GM21381 (cell line): ENCODE measurements at regions not wholly inside any gene's neighbourhood (a gene's known extent, or its start where the extent isn't known, plus 50 kb on each side); places are given as distances from the start of the nearest gene placed in this dataset.
A peak's percentile ranks its signal among the peaks of the same experiment; 100 is the strongest.
"Not testable (repeated sequence)": the region's sequence is repeated elsewhere in the genome, so short reads cannot be mapped to it uniquely, and the experiment has no call there.

Experiments used
- ATAC-seq: cut with Tn5 transposase; IDR thresholded peaks from one replicate; pipeline ENCODE4 v1.9.1; 2021; ENCODE audit warnings: mild to moderate bottlenecking, moderate library complexity; ENCODE audit not compliant: unreplicated experiment

DNA sequence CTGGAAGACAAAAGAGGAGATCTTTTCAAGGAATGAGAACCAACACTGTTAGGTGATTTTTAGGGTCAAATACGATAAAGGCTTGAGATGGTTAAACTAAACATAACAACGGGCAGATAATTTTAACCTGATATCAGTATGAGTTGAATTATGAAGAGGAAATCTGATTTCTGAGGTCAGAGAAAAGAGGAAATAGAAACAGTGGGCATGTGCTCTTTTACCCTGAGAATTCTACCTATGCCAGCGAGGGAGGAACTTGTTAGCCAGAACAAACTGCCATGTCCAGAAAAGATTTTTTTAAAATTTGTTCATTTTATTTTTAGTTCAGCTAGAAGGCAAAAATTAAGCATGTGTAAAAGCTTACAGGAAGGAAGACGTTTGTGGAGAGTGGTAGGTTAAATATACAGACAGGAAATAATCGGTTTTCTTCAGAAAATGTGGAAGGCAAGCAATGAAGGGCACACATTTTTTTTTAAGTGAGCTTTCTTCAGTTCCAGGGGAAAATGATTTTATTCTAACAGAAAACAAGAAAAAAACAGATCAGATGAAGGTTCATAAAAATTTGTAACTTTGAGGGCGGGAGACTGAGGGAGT lies 1745.3 kb downstream of the MRPL39 start:
- no peak for ATAC-seq

DNA sequence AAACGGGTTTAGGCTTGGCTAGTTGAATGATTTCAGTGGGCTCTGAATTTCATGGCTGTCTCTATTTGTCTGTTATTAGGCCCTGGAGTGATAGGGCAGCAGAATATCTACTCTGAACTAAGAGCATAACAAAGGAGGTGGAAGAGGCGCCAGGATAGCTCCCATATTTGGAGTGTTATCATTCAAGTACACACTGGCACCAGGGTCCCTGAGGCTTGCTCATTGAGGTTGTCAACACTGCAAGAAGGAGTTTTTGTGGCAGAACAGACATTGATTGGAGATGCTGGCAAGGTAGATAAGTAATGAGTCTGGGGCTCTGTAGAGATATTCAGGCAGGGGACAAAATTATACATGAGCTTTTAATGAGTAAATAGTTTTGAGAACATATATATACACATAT lies 1748.4 kb downstream of the MRPL39 start:
- no peak for ATAC-seq

DNA sequence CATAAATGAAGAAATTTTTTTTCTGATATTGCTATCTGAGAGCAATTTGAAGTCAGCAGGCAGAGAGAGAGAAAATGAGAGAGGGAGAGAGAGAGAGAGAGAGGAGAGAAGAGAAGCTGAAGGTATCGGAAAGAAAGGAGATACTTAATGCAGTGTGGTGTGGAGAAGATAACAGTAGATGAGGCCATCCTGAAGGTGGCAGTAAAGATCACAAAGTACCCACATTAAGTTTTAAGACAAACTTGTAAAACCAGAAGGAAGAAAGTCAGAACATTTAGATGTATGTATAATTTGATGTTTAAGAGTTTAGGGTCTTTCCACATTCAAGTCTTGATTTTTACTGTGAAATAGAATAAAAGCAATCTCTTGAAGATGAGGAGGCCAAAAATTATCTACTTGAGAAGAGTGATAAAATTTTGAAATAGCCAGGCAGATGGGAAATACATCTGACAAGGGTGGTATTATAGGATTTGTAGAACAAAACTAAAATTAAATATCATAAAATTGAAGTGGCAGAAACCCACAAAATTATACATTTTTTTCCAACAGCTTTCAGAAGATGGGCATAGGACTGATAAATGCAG lies 1753.4 kb downstream of the MRPL39 start:
- peak; percentile 66 for ATAC-seq

DNA sequence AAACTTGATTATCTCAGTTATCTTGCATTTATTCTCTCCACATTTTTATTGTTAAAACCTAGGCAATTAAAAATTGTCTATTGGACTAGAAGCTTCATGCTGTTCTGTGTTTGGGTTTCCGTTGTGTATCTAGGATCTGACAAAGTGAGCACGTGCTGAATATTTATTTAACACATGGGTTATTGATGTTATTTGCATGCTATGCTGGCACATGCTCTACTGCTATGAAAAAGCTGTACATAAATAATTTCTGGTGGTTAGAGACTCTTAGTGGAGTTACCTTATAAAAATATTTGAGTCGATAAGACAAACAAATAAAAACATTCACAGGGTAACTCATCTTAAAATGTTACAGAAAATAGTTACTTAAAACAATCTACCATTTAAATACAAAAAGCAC lies 1769.7 kb downstream of the MRPL39 start:
- no peak for ATAC-seq

DNA sequence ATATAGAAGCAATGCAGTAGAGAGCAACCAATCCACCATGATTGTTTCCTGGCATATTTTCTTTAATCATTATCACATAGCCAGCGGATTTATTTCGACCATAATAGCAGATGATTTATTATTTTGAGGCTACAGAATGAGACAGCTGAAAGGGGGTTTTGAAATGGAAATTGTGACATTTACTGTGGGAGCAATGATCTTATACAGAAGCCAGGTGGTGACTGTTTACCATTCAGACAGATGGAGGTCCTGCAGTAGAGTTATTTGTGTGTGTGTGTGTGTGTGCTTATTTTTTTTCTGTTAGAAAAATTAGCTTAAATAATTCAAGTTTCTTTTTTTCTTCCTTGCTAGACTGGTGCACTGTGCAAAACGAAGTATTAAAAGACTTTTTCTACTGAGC lies 1784.5 kb downstream of the MRPL39 start:
- ATAC-seq, result no peak

DNA sequence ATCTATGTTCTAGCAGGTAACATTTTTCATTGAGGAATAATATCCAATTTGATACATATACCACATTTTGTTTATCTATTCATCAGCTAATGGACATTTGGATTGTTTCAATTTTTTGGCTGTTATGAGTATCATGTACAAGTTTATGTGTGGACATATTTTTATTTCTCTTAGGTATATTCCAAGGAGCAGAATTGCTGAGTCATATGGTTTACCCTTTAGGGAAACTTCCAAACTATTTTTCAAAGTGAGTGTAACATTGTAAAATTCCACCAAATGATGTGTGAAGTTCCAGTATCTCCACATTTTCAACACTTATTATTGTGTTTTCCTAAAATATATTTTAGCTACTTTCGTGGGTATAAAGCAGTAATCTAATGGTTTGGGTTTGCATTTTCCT lies 1789.9 kb downstream of the MRPL39 start:
- ATAC-seq, result no peak

DNA sequence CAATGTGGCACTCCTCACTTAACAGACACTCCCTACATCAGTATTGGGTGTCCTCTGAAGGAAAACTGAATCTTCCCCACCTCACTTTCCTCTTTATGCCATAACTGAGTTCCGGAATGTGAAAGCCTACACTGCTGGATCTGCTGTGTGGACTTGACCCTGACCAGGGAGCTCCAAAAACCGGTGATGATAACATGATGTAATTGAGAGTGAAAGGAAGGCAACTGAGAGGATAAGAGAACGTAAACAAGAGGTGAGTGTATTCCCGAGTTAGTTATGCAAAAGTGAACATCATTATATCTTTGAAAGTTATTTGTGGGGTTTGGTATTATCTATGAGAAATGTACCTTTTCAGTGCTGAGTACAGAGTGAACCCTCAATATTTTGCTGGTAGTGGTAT lies 1794.8 kb downstream of the MRPL39 start:
- ATAC-seq, result no peak

DNA sequence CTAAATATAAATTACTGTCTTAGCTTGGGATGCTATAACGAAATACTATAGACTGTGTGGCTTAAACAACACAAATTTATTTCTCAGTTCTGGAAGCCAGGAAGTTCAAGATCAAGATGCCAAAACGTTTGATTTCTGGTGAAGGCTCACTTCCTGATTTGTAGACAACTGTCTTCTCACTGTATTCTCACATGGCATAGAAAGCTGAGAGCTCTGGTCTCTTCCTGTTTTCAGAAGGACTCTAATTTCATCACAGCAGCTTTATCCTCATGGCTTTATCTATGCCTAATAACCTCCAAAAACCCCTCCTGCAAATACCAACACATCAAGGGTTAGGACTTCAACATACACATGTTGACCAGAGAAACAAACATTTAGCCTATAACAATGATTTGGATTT lies 1795.5 kb downstream of the MRPL39 start:
- no peak for ATAC-seq

DNA sequence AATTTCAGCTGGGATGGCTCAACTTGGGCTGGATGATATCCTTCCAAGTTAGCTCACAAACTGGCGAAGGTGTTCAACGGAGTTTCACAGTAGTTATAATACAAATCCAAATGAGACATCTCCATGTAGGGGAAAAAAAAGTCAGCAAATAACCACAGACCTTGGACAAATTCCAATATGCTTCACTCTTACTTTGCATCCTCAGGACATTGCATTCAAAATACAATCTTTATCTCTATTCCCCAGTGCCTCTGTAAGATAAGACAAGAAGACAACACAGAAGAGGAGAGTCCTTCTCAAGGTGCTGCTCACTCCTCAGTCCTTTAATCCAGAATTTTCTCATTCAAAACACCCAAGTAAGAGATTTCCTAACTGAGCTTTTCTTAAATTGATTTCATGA lies 1797.7 kb downstream of the MRPL39 start:
- no peak for ATAC-seq

DNA sequence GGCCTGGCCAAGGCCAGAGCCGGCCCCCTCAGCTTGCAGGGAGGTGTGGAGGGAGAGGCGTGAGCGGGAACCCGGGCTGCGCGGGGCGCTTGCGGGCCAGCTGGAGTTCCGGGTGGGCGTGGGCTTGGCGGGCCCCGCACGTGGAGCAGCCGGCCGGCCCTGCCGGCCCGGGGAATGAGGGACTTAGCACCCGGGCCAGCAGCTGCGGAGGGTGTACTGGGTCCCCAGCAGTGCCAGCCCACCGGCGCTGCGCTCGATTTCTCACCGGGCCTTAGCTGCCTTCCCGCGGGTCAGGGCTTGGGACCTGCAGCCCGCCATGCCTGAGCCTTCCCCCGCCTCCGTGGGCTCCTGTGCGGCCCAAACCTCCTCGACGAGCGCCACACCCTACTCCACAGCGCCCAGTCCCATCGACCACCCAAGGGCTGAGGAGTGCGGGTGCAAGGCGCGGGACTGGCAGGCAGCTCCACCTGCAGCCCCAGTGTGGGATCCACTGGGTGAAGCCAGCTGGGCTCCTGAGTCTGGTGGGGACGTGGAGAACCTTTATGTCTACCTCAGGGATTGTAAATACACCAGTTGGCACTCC lies 1800.2 kb downstream of the MRPL39 start:
- not testable (repeated sequence) for ATAC-seq

DNA sequence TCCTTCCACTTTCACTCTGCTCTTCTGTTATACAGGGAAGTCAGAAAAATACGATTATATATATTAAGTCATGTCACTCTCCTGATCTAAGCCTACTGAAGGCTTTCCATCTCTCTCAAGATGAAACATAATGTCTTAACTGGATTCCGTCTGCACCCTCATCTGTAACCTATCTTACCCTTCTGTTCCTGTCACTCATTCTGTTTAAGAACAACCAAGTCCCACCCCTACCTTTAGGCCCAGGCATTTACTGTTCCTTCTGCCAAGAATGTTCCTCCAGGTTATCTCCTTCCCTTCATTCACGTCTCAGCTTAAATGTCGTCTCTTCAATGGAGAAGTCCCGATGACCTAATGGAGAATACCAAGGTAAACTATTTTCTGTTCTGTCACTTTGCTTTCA lies 1802.4 kb downstream of the MRPL39 start:
- no peak for ATAC-seq

DNA sequence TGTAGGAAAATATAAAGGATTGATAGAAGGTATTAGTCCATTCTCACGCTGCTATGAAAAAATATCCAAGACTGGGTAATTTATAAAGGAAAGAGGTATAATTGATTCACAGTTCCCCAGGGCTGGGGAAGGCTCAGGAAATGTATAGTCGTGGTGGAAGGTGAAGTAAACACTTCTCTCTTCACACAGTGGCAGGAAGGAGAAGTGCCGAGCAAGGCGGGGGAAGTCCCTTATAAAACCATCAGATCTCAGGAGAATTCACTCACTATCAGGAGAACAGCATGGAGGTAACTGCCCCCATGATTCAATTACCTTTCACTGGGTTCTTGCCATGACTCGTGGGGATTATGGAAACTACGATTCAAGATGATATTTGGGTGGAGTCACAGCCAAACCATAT lies 1806.0 kb downstream of the MRPL39 start:
- no peak for ATAC-seq

DNA sequence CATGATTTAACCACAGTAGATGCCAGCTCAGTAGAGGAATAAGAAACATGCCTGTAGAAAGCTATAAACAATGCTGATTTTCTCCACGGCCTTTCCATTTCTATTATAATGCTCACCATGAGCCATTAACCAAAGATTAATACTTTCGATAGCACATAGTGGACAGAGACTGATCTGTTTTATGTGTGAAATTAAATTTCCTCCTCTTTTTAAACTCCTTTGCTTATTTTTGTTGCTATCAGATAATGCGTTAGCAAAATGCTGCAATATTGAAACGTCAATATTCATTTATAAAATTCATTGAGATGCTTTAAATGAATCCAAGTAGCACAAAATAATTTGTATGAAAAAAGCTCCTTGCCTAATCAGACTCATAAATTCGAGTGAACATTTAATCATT lies 1807.9 kb downstream of the MRPL39 start:
- ATAC-seq, result no peak

DNA sequence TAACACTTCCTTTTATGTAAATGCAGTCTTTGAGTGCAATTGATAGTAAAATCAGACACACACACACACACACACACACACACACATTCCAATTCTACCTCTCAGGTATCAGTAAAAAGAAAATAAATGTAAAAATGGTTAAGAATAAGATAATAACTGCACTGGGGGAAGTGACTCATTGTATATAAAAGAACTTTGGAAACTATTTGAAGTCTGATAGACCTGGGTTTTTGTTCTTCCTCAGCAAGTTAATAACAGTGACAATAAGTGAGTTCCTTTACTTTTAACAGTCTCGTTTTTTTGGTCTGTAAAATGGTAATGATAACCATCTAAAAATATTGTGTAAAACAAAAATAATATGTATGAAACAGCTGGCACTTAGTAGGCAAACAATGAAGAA lies 1815.0 kb downstream of the MRPL39 start:
- no peak for ATAC-seq

DNA sequence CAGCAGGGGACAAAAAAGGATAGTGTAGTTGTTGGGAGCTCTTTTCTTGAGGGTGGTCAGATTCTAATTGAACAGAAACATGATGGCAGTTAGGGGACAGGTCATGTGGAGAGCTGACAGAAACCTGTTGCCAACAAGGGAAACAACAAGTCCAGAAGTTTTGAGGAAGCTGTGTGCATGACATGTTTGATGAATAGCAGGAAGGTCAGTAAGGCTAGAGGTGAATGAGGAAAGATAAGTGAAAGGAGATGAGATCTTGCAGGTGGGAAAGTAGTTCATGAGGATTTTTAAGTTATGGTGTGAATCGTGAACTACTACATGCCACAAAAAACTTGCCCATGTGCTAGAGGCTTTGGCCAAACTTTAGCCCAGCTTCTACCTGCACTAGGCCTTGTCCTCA lies 1817.4 kb downstream of the MRPL39 start:
- ATAC-seq, result no peak

DNA sequence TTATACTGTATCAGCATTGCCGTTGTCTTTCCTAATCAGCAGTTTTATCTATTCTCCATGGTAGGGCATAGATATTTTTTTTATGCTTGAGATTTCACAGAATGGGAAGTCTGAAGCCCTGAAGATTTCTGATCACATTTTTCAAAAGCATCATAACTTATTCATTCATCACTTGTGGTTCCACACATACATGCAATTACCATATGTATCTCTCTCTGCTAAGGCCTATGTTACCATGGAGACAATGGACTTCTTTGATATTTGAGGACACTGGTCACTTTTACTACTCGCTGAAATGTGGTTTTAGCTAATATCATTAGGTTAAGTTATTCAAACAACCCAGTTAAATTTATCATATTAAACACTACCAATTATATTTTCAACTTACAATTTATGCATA lies 1827.0 kb downstream of the MRPL39 start:
- ATAC-seq, result no peak

DNA sequence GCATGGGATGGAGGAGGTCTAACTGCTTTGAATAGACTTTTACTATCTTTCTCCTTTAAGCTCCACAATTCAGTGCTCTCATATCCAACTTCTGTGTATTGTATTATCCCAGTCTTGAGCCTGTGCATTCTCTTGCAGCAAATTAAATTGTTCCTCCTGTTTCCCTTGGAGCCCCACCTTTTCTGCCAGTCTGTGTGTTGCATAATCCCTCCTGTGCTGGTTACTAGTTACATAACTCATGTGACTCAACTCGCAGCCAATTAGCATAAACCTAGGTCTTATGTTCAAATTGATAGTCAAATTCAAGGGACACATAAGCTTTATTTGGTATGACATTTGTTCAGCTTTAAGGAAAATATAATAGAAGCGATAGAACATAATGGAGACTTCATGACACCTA lies 1863.5 kb downstream of the MRPL39 start:
- no peak for ATAC-seq

DNA sequence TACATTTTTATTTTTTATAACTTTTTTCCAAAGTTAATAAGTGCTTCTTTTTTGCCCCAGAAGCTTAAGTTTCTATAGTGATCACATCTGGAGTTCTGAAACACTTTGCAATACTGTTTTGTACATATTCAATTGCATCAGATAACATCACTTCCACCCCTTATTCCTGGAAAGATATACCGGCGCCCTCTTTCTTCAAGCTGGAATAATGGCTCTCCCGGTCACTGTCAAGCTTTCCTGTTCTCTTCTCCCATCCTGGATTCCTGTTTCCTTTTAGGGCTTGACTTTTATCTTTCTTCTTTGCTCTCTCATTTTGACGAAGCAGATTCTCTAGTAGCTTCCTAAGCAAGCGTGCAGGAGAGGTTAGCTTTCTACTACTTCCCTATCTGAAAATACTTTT lies 1866.8 kb downstream of the MRPL39 start:
- ATAC-seq, result no peak

DNA sequence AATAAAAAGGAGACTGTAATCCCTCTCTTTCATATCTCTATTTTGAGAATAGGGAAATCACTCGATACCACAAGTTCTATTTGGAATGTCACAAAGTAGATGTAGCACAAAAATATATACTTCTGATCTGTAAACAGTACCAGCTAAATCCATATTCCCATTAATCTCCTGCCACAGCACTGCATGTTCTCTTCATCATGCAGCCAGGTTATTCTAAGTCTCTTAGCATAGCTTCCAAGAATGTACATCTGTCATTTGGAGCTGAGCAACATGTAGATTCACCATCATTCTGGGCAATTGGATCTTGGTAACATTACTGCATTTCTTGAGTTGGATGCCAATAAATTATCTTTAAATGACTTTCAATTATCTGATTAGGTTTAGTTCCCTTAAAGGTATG lies 1874.5 kb downstream of the MRPL39 start:
- ATAC-seq, result no peak

DNA sequence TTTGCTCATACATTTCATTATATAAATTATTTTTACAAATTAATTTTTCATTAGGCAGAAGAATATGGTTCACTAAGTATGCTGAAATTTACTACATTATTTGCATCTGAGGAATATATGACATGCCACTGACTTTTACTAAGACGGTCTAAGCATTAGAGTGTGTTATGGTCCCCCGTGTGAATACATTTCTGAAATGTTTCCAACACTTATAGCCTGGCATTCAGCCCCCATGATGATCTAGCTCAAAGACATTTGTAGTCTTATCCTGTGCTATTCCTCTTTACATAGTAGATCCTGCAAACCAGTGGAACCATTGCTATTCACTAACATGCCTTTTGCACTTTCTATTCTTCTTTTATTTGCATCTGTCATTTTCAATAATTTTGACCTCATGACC lies 1878.0 kb downstream of the MRPL39 start:
- ATAC-seq, result no peak

DNA sequence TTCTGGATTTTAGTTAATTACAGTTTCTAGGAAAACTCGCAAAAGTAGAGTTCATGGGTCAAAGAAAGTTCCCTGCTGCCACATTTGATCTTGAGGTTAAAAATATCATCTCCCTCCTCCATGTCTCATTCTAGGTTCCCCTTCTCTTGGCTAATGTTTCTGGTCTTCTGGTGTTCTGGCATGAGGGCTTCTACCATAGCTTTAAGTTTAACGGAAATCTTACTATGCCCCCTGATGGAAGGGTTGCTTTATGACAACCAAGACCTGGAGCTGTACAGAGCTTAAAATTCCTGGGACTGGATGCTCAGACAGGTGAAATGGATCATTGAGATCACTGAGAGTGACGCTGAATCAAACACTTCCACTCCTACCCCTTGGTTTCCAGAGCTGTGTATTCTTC lies 1881.7 kb downstream of the MRPL39 start:
- ATAC-seq, result no peak

DNA sequence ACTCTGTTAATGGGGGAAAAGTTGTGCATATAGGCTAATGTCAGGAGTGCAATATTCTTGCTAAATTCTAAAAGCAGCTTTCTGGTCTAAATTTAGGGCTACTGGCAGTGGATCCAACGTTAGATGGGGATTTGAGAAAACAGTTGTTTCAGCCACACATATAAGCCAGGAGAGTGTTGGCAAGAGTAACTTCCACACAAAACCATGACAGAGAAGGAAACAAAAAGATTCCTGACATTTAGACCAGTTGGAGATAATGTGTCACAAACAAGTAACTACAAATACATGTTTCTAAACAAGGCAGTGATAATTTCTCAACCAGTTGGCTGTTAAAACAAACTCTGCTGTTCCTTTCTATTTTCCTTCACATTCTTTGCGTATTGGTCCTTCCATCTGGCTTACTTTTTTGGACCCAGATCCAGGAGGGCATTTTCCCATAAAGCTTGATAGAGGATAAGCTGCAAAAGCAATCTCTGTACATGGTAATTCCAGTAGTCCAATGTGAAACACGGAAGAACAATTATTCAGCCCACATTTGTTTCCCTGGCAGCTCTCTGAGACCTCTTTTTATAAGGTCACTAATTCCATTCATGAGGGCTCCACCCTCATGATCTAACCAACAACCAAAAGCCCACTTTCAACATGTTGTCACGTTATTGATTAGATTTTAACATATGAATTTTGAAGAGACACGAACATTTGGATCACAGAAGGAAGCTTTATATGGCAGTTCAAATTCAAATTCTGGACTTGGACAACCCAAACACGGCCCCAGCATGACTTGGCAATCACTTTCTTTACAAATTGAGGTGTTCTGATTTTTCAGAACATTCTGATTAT lies 1888.6 kb downstream of the MRPL39 start:
- no peak for ATAC-seq
